GM12878 (cell line): ENCODE measurements at regions not wholly inside any gene's neighbourhood (a gene's known extent, or its start where the extent isn't known, plus 50 kb on each side); places are given as distances from the start of the nearest gene placed in this dataset.

Source experiments
- ATF3 ChIP-seq: IDR thresholded peaks from 2 replicates; pipeline ENCODE4 v1.6.1; 2011; ENCODE audit warnings: low read depth, mild to moderate bottlenecking, low read length, moderate library complexity, borderline replicate concordance; ENCODE audit errors: extremely low read depth
- CEBPB ChIP-seq, 2 experiments: fragments of 150-350 bp in 1 of 2; IDR thresholded peaks; 2 replicates each; pipeline ENCODE4 v1.6.1; 2012 to 2014; ENCODE audit warnings: low read depth in 2 of 2, low read length in 2 of 2, borderline replicate concordance in 1 of 2, inconsistent platforms in 1 of 2
- CTCF ChIP-seq, 3 experiments: IDR thresholded peaks in 2 of 3; conservative IDR thresholded peaks in 1 of 3; 2 replicates each; pipeline ENCODE4 v1.5.1; 2011; ENCODE audit warnings: low read depth in 3 of 3, low read length in 3 of 3, mild to moderate bottlenecking in 3 of 3, control low read depth in 2 of 3, moderate library complexity in 2 of 3, inconsistent platforms in 1 of 3, mixed read lengths in 1 of 3; ENCODE audit not compliant: control insufficient read depth in 2 of 3, insufficient read depth in 1 of 3; ENCODE audit errors: extremely low read depth in 1 of 3
- EP300 ChIP-seq, 2 experiments: fragments of 150-350 bp in 1 of 2; IDR thresholded peaks; 2 replicates each; pipeline ENCODE4 v1.6.1; 2011 to 2012; ENCODE audit warnings: low read depth in 2 of 2, low read length in 2 of 2, borderline replicate concordance in 1 of 2, improper control_type of control experiment in 1 of 2, inconsistent platforms in 1 of 2; ENCODE audit not compliant: control insufficient read depth in 1 of 2
- HDAC2 ChIP-seq: fragments of 200-600 bp; sonication (generic); IDR thresholded peaks from 2 replicates; pipeline ENCODE4 v1.6.1; 2017
- KAT2A ChIP-seq: conservative IDR thresholded peaks from 2 replicates; pipeline ENCODE4 v1.6.1; 2011; ENCODE audit warnings: low read depth, low read length; ENCODE audit not compliant: control insufficient read depth
- KDM1A ChIP-seq: fragments of 200-600 bp; sonication (generic); IDR thresholded peaks from 2 replicates; pipeline ENCODE4 v1.6.1; 2016; ENCODE audit warnings: borderline replicate concordance
- REST ChIP-seq: IDR thresholded peaks from 2 replicates; pipeline ENCODE4 v1.6.1; 2012; ENCODE audit warnings: mild to moderate bottlenecking, low read depth, low read length
- SPI1 ChIP-seq: IDR thresholded peaks from 2 replicates; pipeline ENCODE4 v1.6.1; 2011; ENCODE audit warnings: low read depth, mild to moderate bottlenecking, low read length, moderate library complexity, borderline replicate concordance; ENCODE audit not compliant: insufficient read depth
- USF2 ChIP-seq: IDR thresholded peaks from 2 replicates; pipeline ENCODE4 v1.6.1; 2011; ENCODE audit warnings: low read depth, low read length, improper control_type of control experiment, borderline replicate concordance
- ZBTB4 ChIP-seq: fragments of 450-650 bp; formaldehyde crosslinking; IDR thresholded peaks from 2 replicates; pipeline ENCODE4 v1.4.0; 2022; ENCODE audit warnings: mild to moderate bottlenecking, moderate library complexity

- TF ChIP-seq ZBTB4 (no peak), HDAC2 (no peak), CEBPB (IDR thresholded peaks at IDR 0.05; ENCODE audit: borderline replicate concordance in 1 of 2, low read depth in 2 of 2, low read length in 2 of 2) (no peak), USF2 (no peak), CTCF (IDR thresholded peaks at IDR 0.05 in 2 of 3, conservative IDR thresholded peaks at IDR 0.05 in 1 of 3; ENCODE audit: control insufficient read depth in 2 of 3, extremely low read depth in 1 of 3, insufficient read depth in 1 of 3, low read depth in 3 of 3, low read length in 3 of 3) (no peak), KAT2A (no peak), ATF3 (no peak), EP300 (IDR thresholded peaks at IDR 0.05; ENCODE audit: borderline replicate concordance in 1 of 2, control insufficient read depth in 1 of 2, low read depth in 2 of 2, low read length in 2 of 2) (no peak), REST (no peak), SPI1 (no peak), KDM1A (no peak)
Observed at GRCh38 chr2:7931808-7932207, 750.0 kb upstream of the ID2 start.
